ENCODE measurements at regions not wholly inside any gene's neighbourhood (a gene's known extent, or its start where the extent isn't known, plus 50 kb on each side); places are given as distances from the start of the nearest gene placed in this dataset.

- Histone ChIP-seq H3K27ac (replicated peaks; ENCODE audit: low read length) (no peak overlapping the region), H2AFZ (ENCODE audit: low read length) (peak overlapping the region; percentile 65)
- DNase-seq (ENCODE audit: low spot score): no peak
Measured at GRCh38 chr10:78543031-78543748, 509.5 kb downstream of the RPS24 start.

GRCh38 chr10:78543749-78544362 lies 510.2 kb downstream of the RPS24 start:
- no peak overlapping the region for H3K4ac ChIP-seq (ENCODE audit: low read length)
- no peaks in the 10 kb centered on the region for H3K79me1 ChIP-seq (ENCODE audit: low read depth, low read length)
- no peak overlapping the region for H3K4me3 ChIP-seq (ENCODE audit: low read length in 2 of 2)
- no peak for DNase-seq (ENCODE audit: low spot score)
- peaks cover 16 to 34% of the 10 kb centered on the region in 2 donors for H3K4me1 ChIP-seq (ENCODE audit: control insufficient read depth in 2 of 2, insufficient read depth in 1 of 2, low read depth in 1 of 2, low read length in 2 of 2)
- WGBS, 2 donors (ENCODE audit: extremely low coverage in 2 of 2, insufficient read length in 2 of 2, insufficient replicate concordance in 1 of 2): no CpG with 5 or more reads among the region's 11 CpGs
- H3K36me3 ChIP-seq (replicated peaks in 1 of 2; ENCODE audit: control insufficient read depth in 2 of 2, insufficient read depth in 2 of 2, low read length in 2 of 2): no peaks in the 10 kb centered on the region
- no peak overlapping the region for H3K23ac ChIP-seq (ENCODE audit: low read depth, low read length, poor library complexity)
- no peak overlapping the region for H2AK5ac ChIP-seq (ENCODE audit: low read depth, low read length)
- H3K9ac ChIP-seq (ENCODE audit: low read depth, low read length, poor library complexity): no peak overlapping the region
- no peak overlapping the region for H4K8ac ChIP-seq (ENCODE audit: low read depth, low read length)
- H2BK5ac ChIP-seq (ENCODE audit: low read length): no peak overlapping the region
- peaks cover 0 to 3% of the 10 kb centered on the region in 2 donors for H3K9me3 ChIP-seq (replicated peaks in 1 of 2; ENCODE audit: control insufficient read depth in 2 of 2, insufficient read depth in 1 of 2, low read depth in 1 of 2, low read length in 2 of 2)
- H3K14ac ChIP-seq (ENCODE audit: low read length): no peak overlapping the region
- H3K27me3 ChIP-seq (ENCODE audit: control insufficient read depth in 3 of 3, insufficient read depth in 3 of 3, low read depth in 1 of 3, low read length in 3 of 3): no peaks in the 10 kb centered on the region
- H3K4me2 ChIP-seq (ENCODE audit: insufficient read depth, low read length, poor library complexity, severe bottlenecking): no peak overlapping the region
- H3K18ac ChIP-seq (ENCODE audit: low read length): no peak overlapping the region
- H3K27ac ChIP-seq (replicated peaks; ENCODE audit: low read length): no peak overlapping the region
- H2BK15ac ChIP-seq (ENCODE audit: low read length): no peak overlapping the region
- no peak overlapping the region for H2BK120ac ChIP-seq (ENCODE audit: low read depth, low read length)
- peak overlapping the region; percentile 65 for H2AFZ ChIP-seq (ENCODE audit: low read length)
- no peak overlapping the region for H2BK12ac ChIP-seq (ENCODE audit: low read length)
- no peak overlapping the region for H4K91ac ChIP-seq (ENCODE audit: low read depth, low read length, poor library complexity)

More at GRCh38 chr10:78543031-78543748, 509.5 kb downstream of the RPS24 start:
- Histone ChIP-seq H3K4me1 (ENCODE audit: control insufficient read depth in 2 of 2, insufficient read depth in 1 of 2, low read depth in 1 of 2, low read length in 2 of 2) (peaks cover 16 to 34% of the 10 kb centered on the region in 2 donors), H3K4me3 (ENCODE audit: low read length in 2 of 2) (no peak overlapping the region), H4K8ac (ENCODE audit: low read depth, low read length) (no peak overlapping the region), H3K4ac (ENCODE audit: low read length) (no peak overlapping the region), H3K4me2 (ENCODE audit: insufficient read depth, low read length, poor library complexity, severe bottlenecking) (no peak overlapping the region), H3K23ac (ENCODE audit: low read depth, low read length, poor library complexity) (no peak overlapping the region), H2AK5ac (ENCODE audit: low read depth, low read length) (peak overlapping the region; percentile 0), H2BK12ac (ENCODE audit: low read length) (no peak overlapping the region), H3K14ac (ENCODE audit: low read length) (no peak overlapping the region), H3K18ac (ENCODE audit: low read length) (peak overlapping the region; percentile 38), H3K9ac (ENCODE audit: low read depth, low read length, poor library complexity) (no peak overlapping the region), H3K9me3 (replicated peaks in 1 of 2; ENCODE audit: control insufficient read depth in 2 of 2, insufficient read depth in 1 of 2, low read depth in 1 of 2, low read length in 2 of 2) (peaks cover 0 to 3% of the 10 kb centered on the region in 2 donors), H2BK5ac (ENCODE audit: low read length) (no peak overlapping the region), H3K79me1 (ENCODE audit: low read depth, low read length) (no peaks in the 10 kb centered on the region), H3K36me3 (replicated peaks in 1 of 2; ENCODE audit: control insufficient read depth in 2 of 2, insufficient read depth in 2 of 2, low read length in 2 of 2) (no peaks in the 10 kb centered on the region), H3K27me3 (ENCODE audit: control insufficient read depth in 3 of 3, insufficient read depth in 3 of 3, low read depth in 1 of 3, low read length in 3 of 3) (no peaks in the 10 kb centered on the region), H2BK15ac (ENCODE audit: low read length) (peak overlapping the region; percentile 12), H2BK120ac (ENCODE audit: low read depth, low read length) (no peak overlapping the region), H4K91ac (ENCODE audit: low read depth, low read length, poor library complexity) (no peak overlapping the region)
- WGBS, 2 donors (ENCODE audit: extremely low coverage in 2 of 2, insufficient read length in 2 of 2, insufficient replicate concordance in 1 of 2): no CpG with 5 or more reads among the region's 9 CpGs

GRCh38 chr10:78544423-78545090 lies 510.9 kb downstream of the RPS24 start:
- Histone ChIP-seq H3K4me1 (ENCODE audit: control insufficient read depth in 2 of 2, insufficient read depth in 1 of 2, low read depth in 1 of 2, low read length in 2 of 2) (peaks cover 16 to 34% of the 10 kb centered on the region in 2 donors), H3K79me1 (ENCODE audit: low read depth, low read length) (no peaks in the 10 kb centered on the region), H3K23ac (ENCODE audit: low read depth, low read length, poor library complexity) (no peak overlapping the region), H4K8ac (ENCODE audit: low read depth, low read length) (no peak overlapping the region), H2BK5ac (ENCODE audit: low read length) (no peak overlapping the region), H3K27me3 (ENCODE audit: control insufficient read depth in 3 of 3, insufficient read depth in 3 of 3, low read depth in 1 of 3, low read length in 3 of 3) (no peaks in the 10 kb centered on the region), H2AFZ (ENCODE audit: low read length) (peak overlapping the region; percentile 65), H2BK15ac (ENCODE audit: low read length) (no peak overlapping the region), H3K4me3 (ENCODE audit: low read length in 2 of 2) (no peak overlapping the region), H3K4me2 (ENCODE audit: insufficient read depth, low read length, poor library complexity, severe bottlenecking) (no peak overlapping the region), H2BK12ac (ENCODE audit: low read length) (peak overlapping the region; percentile 78), H3K9ac (ENCODE audit: low read depth, low read length, poor library complexity) (no peak overlapping the region), H4K91ac (ENCODE audit: low read depth, low read length, poor library complexity) (no peak overlapping the region), H3K18ac (ENCODE audit: low read length) (no peak overlapping the region), H2BK120ac (ENCODE audit: low read depth, low read length) (no peak overlapping the region), H2AK5ac (ENCODE audit: low read depth, low read length) (no peak overlapping the region), H3K14ac (ENCODE audit: low read length) (no peak overlapping the region), H3K4ac (ENCODE audit: low read length) (no peak overlapping the region), H3K9me3 (replicated peaks in 1 of 2; ENCODE audit: control insufficient read depth in 2 of 2, insufficient read depth in 1 of 2, low read depth in 1 of 2, low read length in 2 of 2) (peaks cover 0 to 3% of the 10 kb centered on the region in 2 donors), H3K36me3 (replicated peaks in 1 of 2; ENCODE audit: control insufficient read depth in 2 of 2, insufficient read depth in 2 of 2, low read length in 2 of 2) (no peaks in the 10 kb centered on the region), H3K27ac (replicated peaks; ENCODE audit: low read length) (no peak overlapping the region)
- no peak for DNase-seq (ENCODE audit: low spot score)
- no CpG with 5 or more reads among the region's 9 CpGs for WGBS, 2 donors (ENCODE audit: extremely low coverage in 2 of 2, insufficient read length in 2 of 2, insufficient replicate concordance in 1 of 2)

GRCh38 chr10:78545756-78546155 lies 512.1 kb downstream of the RPS24 start:
- no peak overlapping the region for H3K18ac ChIP-seq (ENCODE audit: low read length)
- H2BK15ac ChIP-seq (ENCODE audit: low read length): no peak overlapping the region
- DNase-seq (ENCODE audit: low spot score): no peak

More at GRCh38 chr10:78545756-78546155, 512.1 kb downstream of the RPS24 start:
- H4K8ac ChIP-seq (ENCODE audit: low read depth, low read length): no peak overlapping the region
- H3K27me3 ChIP-seq (ENCODE audit: control insufficient read depth in 3 of 3, insufficient read depth in 3 of 3, low read depth in 1 of 3, low read length in 3 of 3): no peaks in the 10 kb centered on the region
- peak overlapping the region; percentile 30 for H2AFZ ChIP-seq (ENCODE audit: low read length)
- no peak overlapping the region for H3K4me2 ChIP-seq (ENCODE audit: insufficient read depth, low read length, poor library complexity, severe bottlenecking)
- no peaks in the 10 kb centered on the region for H3K79me1 ChIP-seq (ENCODE audit: low read depth, low read length)
- H3K9me3 ChIP-seq (replicated peaks in 1 of 2; ENCODE audit: control insufficient read depth in 2 of 2, insufficient read depth in 1 of 2, low read depth in 1 of 2, low read length in 2 of 2): no peaks in the 10 kb centered on the region
- H3K36me3 ChIP-seq (replicated peaks in 1 of 2; ENCODE audit: control insufficient read depth in 2 of 2, insufficient read depth in 2 of 2, low read length in 2 of 2): no peaks in the 10 kb centered on the region
- H2AK5ac ChIP-seq (ENCODE audit: low read depth, low read length): no peak overlapping the region
- H4K91ac ChIP-seq (ENCODE audit: low read depth, low read length, poor library complexity): no peak overlapping the region
- no peak overlapping the region for H3K4ac ChIP-seq (ENCODE audit: low read length)
- no peak overlapping the region for H3K14ac ChIP-seq (ENCODE audit: low read length)
- no peak overlapping the region for H3K4me3 ChIP-seq (ENCODE audit: low read length in 2 of 2)
- no peak overlapping the region for H2BK12ac ChIP-seq (ENCODE audit: low read length)
- H3K23ac ChIP-seq (ENCODE audit: low read depth, low read length, poor library complexity): no peak overlapping the region
- H2BK5ac ChIP-seq (ENCODE audit: low read length): no peak overlapping the region
- H3K27ac ChIP-seq (replicated peaks; ENCODE audit: low read length): no peak overlapping the region
- no peak overlapping the region for H3K9ac ChIP-seq (ENCODE audit: low read depth, low read length, poor library complexity)
- H2BK120ac ChIP-seq (ENCODE audit: low read depth, low read length): no peak overlapping the region
- peaks cover 17 to 37% of the 10 kb centered on the region in 2 donors for H3K4me1 ChIP-seq (ENCODE audit: control insufficient read depth in 2 of 2, insufficient read depth in 1 of 2, low read depth in 1 of 2, low read length in 2 of 2)
- WGBS, 2 donors (ENCODE audit: extremely low coverage in 2 of 2, insufficient read length in 2 of 2, insufficient replicate concordance in 1 of 2): no CpG with 5 or more reads among the region's 3 CpGs

All from neuronal stem cell (in vitro differentiated cells).